ENCODE measurements at regions not wholly inside any gene's neighbourhood (a gene's known extent, or its start where the extent isn't known, plus 50 kb on each side); places are given as distances from the start of the nearest gene placed in this dataset.

DNA sequence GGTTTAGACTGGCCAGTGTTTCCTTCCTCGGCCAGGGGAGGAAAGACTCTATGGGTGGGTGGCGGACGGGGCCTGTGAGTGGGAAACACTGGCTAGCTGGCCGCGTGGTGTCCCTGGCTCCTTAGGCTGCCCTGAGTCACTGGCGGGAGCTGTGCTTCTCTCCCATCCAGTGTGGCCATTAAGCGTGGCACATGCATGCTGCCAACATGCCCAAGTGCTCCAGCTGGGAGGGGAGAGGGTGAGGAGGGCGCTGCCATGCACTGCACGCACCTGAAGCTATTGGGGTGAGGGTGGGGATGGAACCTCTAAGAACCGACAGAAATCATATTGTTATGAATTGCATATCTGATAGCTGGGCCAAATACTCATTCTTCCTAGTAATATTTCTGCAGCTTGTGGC lies 270.8 kb downstream of the CALCRL start:
- TF ChIP-seq, protein P1, sequence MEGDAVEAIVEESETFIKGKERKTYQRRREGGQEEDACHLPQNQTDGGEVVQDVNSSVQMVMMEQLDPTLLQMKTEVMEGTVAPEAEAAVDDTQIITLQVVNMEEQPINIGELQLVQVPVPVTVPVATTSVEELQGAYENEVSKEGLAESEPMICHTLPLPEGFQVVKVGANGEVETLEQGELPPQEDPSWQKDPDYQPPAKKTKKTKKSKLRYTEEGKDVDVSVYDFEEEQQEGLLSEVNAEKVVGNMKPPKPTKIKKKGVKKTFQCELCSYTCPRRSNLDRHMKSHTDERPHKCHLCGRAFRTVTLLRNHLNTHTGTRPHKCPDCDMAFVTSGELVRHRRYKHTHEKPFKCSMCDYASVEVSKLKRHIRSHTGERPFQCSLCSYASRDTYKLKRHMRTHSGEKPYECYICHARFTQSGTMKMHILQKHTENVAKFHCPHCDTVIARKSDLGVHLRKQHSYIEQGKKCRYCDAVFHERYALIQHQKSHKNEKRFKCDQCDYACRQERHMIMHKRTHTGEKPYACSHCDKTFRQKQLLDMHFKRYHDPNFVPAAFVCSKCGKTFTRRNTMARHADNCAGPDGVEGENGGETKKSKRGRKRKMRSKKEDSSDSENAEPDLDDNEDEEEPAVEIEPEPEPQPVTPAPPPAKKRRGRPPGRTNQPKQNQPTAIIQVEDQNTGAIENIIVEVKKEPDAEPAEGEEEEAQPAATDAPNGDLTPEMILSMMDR (IDR thresholded peaks at IDR 0.05; ENCODE audit: low read depth, low read length): no peak
- Histone ChIP-seq H3K9me3 (ENCODE audit: severe bottlenecking) (no peaks in the 10 kb centered on the region), H3K36me3 (no peaks in the 10 kb centered on the region), H3K27me3 (ENCODE audit: insufficient read depth, low read depth, severe bottlenecking) (no peaks in the 10 kb centered on the region), H3K4me3 (ENCODE audit: low read depth, low read length) (no peak overlapping the region), H3K27ac (no peak overlapping the region)
- DNase-seq: no peak

DNA sequence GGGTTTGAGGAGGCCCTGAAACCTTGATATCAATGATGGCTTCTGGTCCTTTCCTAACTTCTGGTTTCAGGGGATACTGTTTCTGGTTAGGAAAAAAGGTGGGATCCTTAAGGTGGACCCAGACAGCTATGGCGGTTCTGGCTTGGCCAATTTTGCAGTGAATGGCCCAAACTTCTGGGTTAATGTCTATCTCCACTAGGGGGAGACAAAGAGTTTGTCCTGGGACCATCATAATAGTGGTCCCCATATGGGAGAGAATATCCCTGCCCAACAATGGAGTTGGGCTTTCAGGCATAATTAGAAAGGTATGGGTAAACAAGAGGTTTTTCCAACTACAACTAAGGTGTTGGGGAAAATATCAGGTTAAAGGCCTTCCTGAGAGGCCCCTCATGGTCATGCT lies 273.5 kb downstream of the CALCRL start:
- H3K27ac ChIP-seq: no peak overlapping the region
- H3K9me3 ChIP-seq (ENCODE audit: severe bottlenecking): no peaks in the 10 kb centered on the region
- TF ChIP-seq, protein P1 (IDR thresholded peaks at IDR 0.05; ENCODE audit: low read depth, low read length): peak; percentile 44; the same call in 1 of the 2 replicates
- H3K36me3 ChIP-seq: no peaks in the 10 kb centered on the region
- no peak overlapping the region for H3K4me3 ChIP-seq (ENCODE audit: low read depth, low read length)
- no peaks in the 10 kb centered on the region for H3K27me3 ChIP-seq (ENCODE audit: insufficient read depth, low read depth, severe bottlenecking)
- DNase-seq: no peak

DNA sequence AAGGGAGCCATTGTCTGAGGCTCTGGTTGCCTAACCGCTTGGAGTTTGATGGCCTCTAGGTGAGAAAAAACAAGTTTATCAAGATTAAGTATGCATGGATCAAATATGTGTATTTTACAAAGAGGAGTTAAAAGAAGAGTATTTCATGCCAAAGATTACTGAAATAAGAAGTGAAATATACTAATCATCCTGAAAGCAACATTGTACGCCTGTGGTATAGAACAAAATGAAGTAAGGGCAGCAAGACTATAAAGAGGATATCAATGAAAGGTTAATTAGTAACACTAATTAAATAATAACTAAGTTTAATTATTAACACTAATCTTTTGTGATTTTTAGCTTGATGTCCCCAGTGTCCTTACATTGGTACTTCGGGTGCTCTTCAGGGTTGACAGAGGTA lies 276.7 kb downstream of the CALCRL start:
- Histone ChIP-seq H3K4me3 (ENCODE audit: low read depth, low read length) (no peak overlapping the region), H3K27me3 (ENCODE audit: insufficient read depth, low read depth, severe bottlenecking) (no peaks in the 10 kb centered on the region), H3K9me3 (ENCODE audit: severe bottlenecking) (no peaks in the 10 kb centered on the region), H3K36me3 (no peaks in the 10 kb centered on the region), H3K27ac (no peak overlapping the region)
- TF ChIP-seq, protein P1 (IDR thresholded peaks at IDR 0.05; ENCODE audit: low read depth, low read length): no peak
- DNase-seq: no peak

DNA sequence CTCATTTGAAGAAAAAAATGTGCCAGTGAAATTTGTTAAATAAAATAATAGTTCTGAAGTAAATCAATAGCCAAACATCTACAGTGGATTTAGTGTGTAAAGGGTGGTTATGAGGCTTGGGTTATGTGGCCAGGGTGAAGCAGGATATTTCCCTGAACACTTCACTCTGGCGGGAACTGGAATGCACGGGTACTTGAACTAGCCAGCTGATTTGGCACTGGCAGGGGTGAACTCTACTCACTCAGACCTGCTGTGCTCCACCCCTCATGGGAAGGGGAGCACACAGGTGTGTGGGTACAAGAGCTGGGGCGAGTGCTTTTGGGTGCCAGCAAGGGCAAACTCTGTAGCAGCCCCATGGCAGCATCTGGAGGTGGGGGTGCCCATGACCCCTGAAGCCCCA lies 278.2 kb downstream of the CALCRL start:
- Histone ChIP-seq H3K36me3 (no peaks in the 10 kb centered on the region), H3K4me3 (ENCODE audit: low read depth, low read length) (no peak overlapping the region), H3K9me3 (ENCODE audit: severe bottlenecking) (no peaks in the 10 kb centered on the region), H3K27ac (no peak overlapping the region), H3K27me3 (ENCODE audit: insufficient read depth, low read depth, severe bottlenecking) (no peaks in the 10 kb centered on the region)
- TF ChIP-seq, protein P1 (IDR thresholded peaks at IDR 0.05; ENCODE audit: low read depth, low read length): no peak
- no peak for DNase-seq

DNA sequence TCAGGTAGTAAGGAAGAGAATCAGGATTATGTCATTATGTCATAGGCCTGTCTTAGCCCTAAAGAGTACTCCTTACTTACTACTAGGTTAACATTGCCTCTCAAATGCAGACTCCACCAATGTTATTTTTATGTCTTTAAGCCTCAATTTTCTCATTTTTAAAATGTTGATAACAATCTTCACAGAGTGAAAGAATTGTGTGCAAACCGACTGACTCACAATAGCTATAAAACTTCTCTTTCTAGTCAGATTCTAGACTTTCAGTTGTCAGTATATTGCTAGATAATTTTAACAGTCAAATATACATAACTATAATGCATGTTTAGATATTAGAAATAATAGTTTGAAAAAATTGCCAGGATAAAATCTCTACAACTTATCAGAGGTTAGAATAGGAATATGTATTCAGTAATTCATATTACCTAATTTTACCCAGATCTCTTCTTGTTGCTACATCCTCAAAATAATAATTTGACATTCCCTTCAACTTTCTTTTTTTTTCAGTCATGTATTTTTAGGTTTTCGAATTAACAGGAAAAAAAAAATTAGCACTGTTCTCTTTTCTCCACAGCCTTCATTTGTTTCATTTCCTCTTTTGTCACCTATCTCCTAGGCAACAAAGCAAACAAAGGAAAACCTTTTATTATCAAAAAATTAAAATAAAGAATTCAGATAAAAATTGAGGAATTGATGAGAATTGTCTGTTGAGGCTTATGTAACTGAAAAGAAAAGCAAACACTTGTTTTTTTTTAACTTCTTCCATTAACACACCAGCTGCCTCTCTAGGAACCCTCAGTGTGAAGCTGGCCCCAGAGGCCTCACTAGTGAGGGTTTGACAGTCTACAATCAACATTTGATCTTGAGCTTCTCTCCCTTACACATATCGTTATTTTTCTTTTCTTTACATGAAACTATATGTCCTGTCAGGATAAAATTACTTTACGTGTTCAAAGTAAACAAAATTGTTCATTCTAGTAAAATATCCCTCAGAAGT lies 279.0 kb downstream of the CALCRL start:
- TF ChIP-seq, protein P1 (IDR thresholded peaks at IDR 0.05; ENCODE audit: low read depth, low read length): no peak
- DNase-seq: no peak
- no peak overlapping the region for H3K27ac ChIP-seq

More for the DNA sequence above, 279.0 kb downstream of the CALCRL start:
- no peaks in the 10 kb centered on the region for H3K36me3 ChIP-seq
- no peak overlapping the region for H3K4me3 ChIP-seq (ENCODE audit: low read depth, low read length)
- no peaks in the 10 kb centered on the region for H3K27me3 ChIP-seq (ENCODE audit: insufficient read depth, low read depth, severe bottlenecking)
- H3K9me3 ChIP-seq (ENCODE audit: severe bottlenecking): no peaks in the 10 kb centered on the region

Measured in WERI-Rb-1 (cell line).